H1 (cell line): ENCODE measurements at regions not wholly inside any gene's neighbourhood (a gene's known extent, or its start where the extent isn't known, plus 50 kb on each side); places are given as distances from the start of the nearest gene placed in this dataset.

ENCODE experiments used
- ATF2 ChIP-seq: IDR thresholded peaks from 2 replicates; pipeline ENCODE4 v1.6.1; 2012; ENCODE audit warnings: low read length, inconsistent platforms
- CTCF ChIP-seq, 3 experiments: IDR thresholded peaks; 1 replicate in 2 of 3; 2 replicates in 1 of 3; pipeline versions ENCODE4 v1.5.1 to v1.6.1; 2011; ENCODE audit warnings: low read length in 3 of 3, mild to moderate bottlenecking in 3 of 3, inconsistent platforms in 2 of 3, low read depth in 1 of 3, moderate library complexity in 1 of 3; ENCODE audit not compliant: insufficient read depth in 1 of 3; ENCODE audit errors: control extremely low read depth in 1 of 3
- EZH2 ChIP-seq: fragments of 200-600 bp; sonication (generic); IDR thresholded peaks from 2 replicates; pipeline ENCODE4 v1.7.1; 2012; ENCODE audit warnings: low read depth, mild to moderate bottlenecking, moderate library complexity, low read length, inconsistent platforms; ENCODE audit not compliant: severe bottlenecking
- HDAC2 ChIP-seq, 2 experiments: fragments of 300-600 bp in 1 of 2; sonication (generic) in 1 of 2; IDR thresholded peaks; 2 replicates each; pipeline ENCODE4 v1.6.1; 2011 to 2012; ENCODE audit warnings: low read depth in 2 of 2, low read length in 2 of 2, mild to moderate bottlenecking in 2 of 2, moderate library complexity in 2 of 2, borderline replicate concordance in 1 of 2, inconsistent platforms in 1 of 2
- MAX ChIP-seq: IDR thresholded peaks from 2 replicates; pipeline ENCODE4 v1.6.1; 2012; ENCODE audit warnings: inconsistent platforms
- POLR2A ChIP-seq, 2 experiments: IDR thresholded peaks; 1 replicate in 1 of 2; 2 replicates in 1 of 2; pipeline ENCODE4 v1.6.1; 2011; ENCODE audit warnings: low read depth in 2 of 2, low read length in 2 of 2, mild to moderate bottlenecking in 2 of 2; ENCODE audit errors: control extremely low read depth in 1 of 2
- RFX5 ChIP-seq: IDR thresholded peaks from 2 replicates; pipeline ENCODE4 v1.6.1; 2011; ENCODE audit warnings: low read depth, low read length, improper control_type of control experiment, borderline replicate concordance
- SIN3A ChIP-seq, 2 experiments: IDR thresholded peaks in 1 of 2; conservative IDR thresholded peaks in 1 of 2; 2 replicates each; pipeline ENCODE4 v1.6.1; 2011 to 2012; ENCODE audit warnings: low read length in 2 of 2, improper control_type of control experiment in 1 of 2, low read depth in 1 of 2, mild to moderate bottlenecking in 1 of 2
- SRF ChIP-seq: IDR thresholded peaks from 2 replicates; pipeline ENCODE4 v1.6.1; 2011; ENCODE audit warnings: mild to moderate bottlenecking, low read depth, low read length, moderate library complexity
- TBP ChIP-seq: IDR thresholded peaks from 2 replicates; pipeline ENCODE4 v1.6.1; 2011; ENCODE audit warnings: low read depth, low read length, improper control_type of control experiment
- TEAD4 ChIP-seq: IDR thresholded peaks from 2 replicates; pipeline ENCODE4 v1.6.1; 2012; ENCODE audit warnings: low read depth, low read length, inconsistent platforms, mixed read lengths

DNA sequence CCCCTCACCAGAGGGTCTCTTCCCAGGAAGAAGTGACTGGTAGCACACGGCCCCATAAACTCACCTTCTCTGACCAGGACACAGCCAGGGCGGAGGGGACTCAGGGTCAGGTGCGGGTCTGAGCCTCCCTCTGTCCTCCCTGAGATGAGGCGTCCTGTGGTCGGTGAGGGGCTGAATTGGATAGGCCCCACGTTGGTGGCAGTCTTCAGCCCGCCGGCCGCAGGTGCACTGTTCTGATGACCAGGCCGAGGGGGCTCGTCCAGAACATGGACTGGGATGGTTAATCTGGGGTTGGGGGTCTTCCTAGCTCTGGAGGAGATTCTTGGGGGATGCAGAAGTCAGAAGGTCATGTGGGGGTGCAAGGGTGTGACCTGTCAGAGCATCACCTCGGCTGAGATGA is 102.2 kb upstream of the PPP1R26 start:
- no peak for TF ChIP-seq CTCF (IDR thresholded peaks at IDR 0.05; ENCODE audit: control extremely low read depth in 1 of 3, insufficient read depth in 1 of 3, low read depth in 1 of 3, low read length in 3 of 3)
- TF ChIP-seq EZH2, result no peak
- no peak for TF ChIP-seq SIN3A (conservative IDR thresholded peaks at IDR 0.05 in 1 of 2, IDR thresholded peaks at IDR 0.05 in 1 of 2; ENCODE audit: low read depth in 1 of 2, low read length in 2 of 2)
- no peak for TF ChIP-seq ATF2
- no peak for TF ChIP-seq MAX
- no peak for TF ChIP-seq HDAC2 (IDR thresholded peaks at IDR 0.05; ENCODE audit: borderline replicate concordance in 1 of 2, low read depth in 2 of 2, low read length in 2 of 2)
- TF ChIP-seq SRF, result no peak
- TF ChIP-seq POLR2A (IDR thresholded peaks at IDR 0.05; ENCODE audit: control extremely low read depth in 1 of 2, low read depth in 2 of 2, low read length in 2 of 2), result no peak
- no peak for TF ChIP-seq TEAD4
- no peak for TF ChIP-seq TBP
- TF ChIP-seq RFX5, result no peak
